Psoas muscle (tissue), 7 donors: ENCODE measurements at regions not wholly inside any gene's neighbourhood (a gene's known extent, or its start where the extent isn't known, plus 50 kb on each side); places are given as distances from the start of the nearest gene placed in this dataset.

ENCODE experiments used
- ATAC-seq, 4 donors: fragments of 200-7000 bp; cut with Tn5 transposase; one replicate each; pipeline ENCODE4 v1.9.1; 2020; ENCODE audit warnings: moderate library complexity in 3 of 4, mild to moderate bottlenecking in 2 of 4
- DNase-seq, 2 donors: peaks; one replicate each; pipeline ENCODE4 v3.0.0-alpha.2; 2020
- H3K27ac ChIP-seq: fragments of 200-600 bp; one replicate; pipeline ENCODE4 v1.8.0; 2022
- H3K27me3 ChIP-seq, 3 donors: fragments of 200-600 bp in 1 of 3; one replicate each; pipeline versions ENCODE4 v1.6.1 to v1.8.0; 2013 to 2022; ENCODE audit warnings: low read length in 2 of 3, mild to moderate bottlenecking in 2 of 3, moderate library complexity in 1 of 3; ENCODE audit not compliant: insufficient read depth in 3 of 3
- H3K36me3 ChIP-seq, 2 donors: fragments of 200-600 bp in 1 of 2; one replicate each; pipeline versions ENCODE4 v1.6.1 to v1.8.0; 2013 to 2022; ENCODE audit warnings: low read depth in 1 of 2, mild to moderate bottlenecking in 1 of 2, moderate library complexity in 1 of 2; ENCODE audit not compliant: insufficient read depth in 1 of 2
- H3K4me1 ChIP-seq: fragments of 200-600 bp; one replicate; pipeline ENCODE4 v1.8.0; 2022
- H3K4me3 ChIP-seq: fragments of 200-600 bp; one replicate; pipeline ENCODE4 v1.8.0; 2022; ENCODE audit warnings: mild to moderate bottlenecking
- H3K9me3 ChIP-seq: fragments of 200-600 bp; one replicate; pipeline ENCODE4 v1.8.0; 2022
- WGBS, 3 donors: extraction: QIAGEN DNeasy Blood & Tissue Kit; methylation state at CpG; one replicate each; pipeline versions ENCODE4 v1.1.6 to v1.1.7; 2013; 5-methylcytosine and 5-hydroxymethylcytosine counted together
- intact Hi-C, 2 donors: fragments of 100-400 bp; cut with DNase I; formaldehyde crosslinking; loops; one replicate each; pipeline versions ENCODE4 v1.11.0 to v1.14.2; 2022
- TF ChIP-seq, protein P1 (sequence below): fragments of 200-600 bp; IDR thresholded peaks from one replicate; pipeline ENCODE4 v1.8.0; 2022; ENCODE audit warnings: antibody characterized with exemption
- donor health status: healthy with polysubstance abuse.
- donor health status: DM: no; HTN: no; CAD: no; lungs with moderate emphysema.
- donor health status: Bipolar disorder and iron deficiency.
- donor health status: healthy.
- donor health status: DM: yes; HTN: yes; CAD: no.
- donor health status: DM: no; HTN: no; CAD: no.
- donor health status: DM: yes; HTN: yes; CAD: no.

DNA sequence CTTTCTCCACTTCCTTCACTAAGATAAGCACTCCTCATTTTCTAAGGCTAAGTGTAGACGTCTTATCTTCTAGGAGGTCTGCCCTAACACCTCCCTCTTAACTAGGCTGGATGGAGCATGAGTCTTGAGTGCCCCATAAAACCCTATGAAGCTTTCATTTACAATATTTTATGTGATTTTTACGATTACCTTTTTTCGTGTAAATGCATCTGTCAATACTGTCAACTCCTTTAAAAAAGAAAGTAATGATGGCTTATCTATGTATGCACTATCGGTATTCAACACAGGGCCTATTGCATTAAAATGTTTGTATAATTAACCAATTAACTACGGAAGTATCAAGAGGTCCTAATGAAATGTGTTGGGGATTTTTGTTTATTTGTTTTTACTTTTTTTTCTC is 156.0 kb upstream of the FAM83B start:
- DNase-seq (no peak), ATAC-seq (no peak)
- Histone ChIP-seq H3K4me1 (no peaks in the 10 kb centered on the region), H3K36me3 (no peaks in the 10 kb centered on the region), H3K27me3 (no peaks in the 10 kb centered on the region), H3K27ac (no peak overlapping the region), H3K9me3 (no peaks in the 10 kb centered on the region), H3K4me3 (no peak overlapping the region)
- intact Hi-C loops: no loop called here
- 60 to 63% (median 61%) methylated on average over 5 of the region's 5 CpGs for WGBS, 3 donors
- TF ChIP-seq, protein P1, sequence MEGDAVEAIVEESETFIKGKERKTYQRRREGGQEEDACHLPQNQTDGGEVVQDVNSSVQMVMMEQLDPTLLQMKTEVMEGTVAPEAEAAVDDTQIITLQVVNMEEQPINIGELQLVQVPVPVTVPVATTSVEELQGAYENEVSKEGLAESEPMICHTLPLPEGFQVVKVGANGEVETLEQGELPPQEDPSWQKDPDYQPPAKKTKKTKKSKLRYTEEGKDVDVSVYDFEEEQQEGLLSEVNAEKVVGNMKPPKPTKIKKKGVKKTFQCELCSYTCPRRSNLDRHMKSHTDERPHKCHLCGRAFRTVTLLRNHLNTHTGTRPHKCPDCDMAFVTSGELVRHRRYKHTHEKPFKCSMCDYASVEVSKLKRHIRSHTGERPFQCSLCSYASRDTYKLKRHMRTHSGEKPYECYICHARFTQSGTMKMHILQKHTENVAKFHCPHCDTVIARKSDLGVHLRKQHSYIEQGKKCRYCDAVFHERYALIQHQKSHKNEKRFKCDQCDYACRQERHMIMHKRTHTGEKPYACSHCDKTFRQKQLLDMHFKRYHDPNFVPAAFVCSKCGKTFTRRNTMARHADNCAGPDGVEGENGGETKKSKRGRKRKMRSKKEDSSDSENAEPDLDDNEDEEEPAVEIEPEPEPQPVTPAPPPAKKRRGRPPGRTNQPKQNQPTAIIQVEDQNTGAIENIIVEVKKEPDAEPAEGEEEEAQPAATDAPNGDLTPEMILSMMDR: no peak

GRCh38 chr6:54694928-54695532 is 151.5 kb upstream of the FAM83B start:
- no peak for DNase-seq
- intact Hi-C loops: no loop called here
- Histone ChIP-seq H3K36me3 (no peaks in the 10 kb centered on the region), H3K27ac (no peak overlapping the region), H3K27me3 (no peaks in the 10 kb centered on the region), H3K4me1 (no peaks in the 10 kb centered on the region), H3K9me3 (no peaks in the 10 kb centered on the region), H3K4me3 (no peak overlapping the region)
- TF ChIP-seq, protein P1: no peak
- 95 to 98% (median 96%) methylated on average over 3 of the region's 3 CpGs for WGBS, 3 donors
- ATAC-seq: no peak

DNA sequence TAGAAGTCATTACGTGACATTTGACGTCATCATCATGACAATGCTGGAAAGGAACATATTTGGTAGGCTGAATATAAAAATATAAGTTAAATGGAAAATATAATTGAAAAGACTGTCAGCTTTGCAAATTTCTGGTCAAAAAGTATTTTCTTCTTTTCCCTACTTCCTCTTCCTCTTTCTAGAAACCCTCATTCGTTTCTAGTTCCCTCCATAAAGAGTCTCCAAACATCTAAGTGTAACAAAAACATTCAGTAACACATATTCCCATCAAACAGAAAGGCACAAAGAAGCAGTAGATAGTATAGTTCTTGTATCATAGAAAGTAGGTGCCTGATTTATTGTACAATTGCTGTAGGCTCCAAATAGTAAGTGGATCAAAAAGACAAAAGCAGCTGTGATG is 150.8 kb upstream of the FAM83B start:
- no peak overlapping the region for H3K4me3 ChIP-seq
- H3K9me3 ChIP-seq: no peaks in the 10 kb centered on the region
- H3K36me3 ChIP-seq: no peaks in the 10 kb centered on the region
- DNase-seq: no peak
- 73 to 85% (median 78%) methylated on average over 3 of the region's 3 CpGs for WGBS, 3 donors
- intact Hi-C loops: no loop called here
- H3K4me1 ChIP-seq: no peaks in the 10 kb centered on the region
- no peak overlapping the region for H3K27ac ChIP-seq
- H3K27me3 ChIP-seq: no peaks in the 10 kb centered on the region
- TF ChIP-seq, protein P1: no peak
- ATAC-seq: no peak

- H3K9me3 ChIP-seq: no peaks in the 10 kb centered on the region
- ATAC-seq (no peak), DNase-seq (no peak)
- H3K4me1 ChIP-seq: no peaks in the 10 kb centered on the region
- no peak overlapping the region for H3K27ac ChIP-seq
- H3K27me3 ChIP-seq: no peaks in the 10 kb centered on the region
- WGBS, 3 donors: 15 to 29% (median 16%) methylated on average over 3 of the region's 3 CpGs
- TF ChIP-seq, protein P1: no peak
- intact Hi-C loops: no loop called here
- no peaks in the 10 kb centered on the region for H3K36me3 ChIP-seq
- H3K4me3 ChIP-seq: no peak overlapping the region
Measured at GRCh38 chr6:54697424-54697823, 149.1 kb upstream of the FAM83B start.

DNA sequence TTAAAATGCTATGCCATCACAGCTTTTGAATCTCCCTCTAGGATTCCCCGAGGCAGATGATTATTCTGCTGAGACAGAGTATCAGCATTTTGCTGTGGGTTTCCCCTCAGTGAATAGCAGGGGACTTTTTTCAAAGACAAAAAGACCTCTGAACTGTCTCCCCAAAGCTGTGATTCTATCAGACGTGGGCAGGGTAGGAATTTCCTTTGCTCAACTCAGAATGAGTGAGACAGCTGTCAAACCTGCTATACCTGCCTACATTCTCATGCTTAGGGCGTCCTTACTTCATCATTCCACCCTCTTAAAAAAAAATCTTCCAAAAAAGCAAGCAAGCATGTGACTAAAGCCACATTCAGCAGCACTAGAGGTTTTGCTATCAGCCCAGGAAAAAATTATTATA is 147.6 kb upstream of the FAM83B start:
- H3K9me3 ChIP-seq: no peaks in the 10 kb centered on the region
- H3K4me1 ChIP-seq: no peaks in the 10 kb centered on the region
- intact Hi-C loops: no loop called here

More for the DNA sequence above, 147.6 kb upstream of the FAM83B start:
- Histone ChIP-seq H3K27me3 (no peaks in the 10 kb centered on the region), H3K36me3 (no peaks in the 10 kb centered on the region), H3K4me3 (no peak overlapping the region), H3K27ac (no peak overlapping the region)
- TF ChIP-seq, protein P1: no peak
- WGBS, 3 donors: 51 to 57% (median 56%) methylated on average over 3 of the region's 3 CpGs
- ATAC-seq (no peak), DNase-seq (no peak)
